ENCODE measurements at regions not wholly inside any gene's neighbourhood (a gene's known extent, or its start where the extent isn't known, plus 50 kb on each side); places are given as distances from the start of the nearest gene placed in this dataset.

DNA sequence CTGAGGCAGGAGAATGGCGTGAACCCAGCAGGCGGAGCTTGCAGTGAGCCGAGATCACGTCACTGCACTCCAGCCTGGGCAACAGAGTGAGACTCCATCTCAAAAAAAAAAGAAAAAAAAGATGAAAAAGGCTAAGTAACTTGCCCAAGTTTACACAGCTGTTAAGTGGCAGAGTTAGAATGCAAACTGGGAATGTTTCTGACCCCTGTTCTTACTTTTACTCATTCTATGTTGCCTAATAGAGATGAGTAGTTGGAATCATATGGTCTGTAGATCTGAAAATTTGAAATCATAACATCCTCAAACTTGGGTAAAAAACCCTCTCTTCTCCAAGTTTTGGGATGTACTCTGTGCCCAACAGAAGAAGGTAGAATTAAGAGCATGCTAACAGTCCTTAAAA is 235.8 kb upstream of the RFC3 start:
- Histone ChIP-seq H3K27me3 (no peaks in the 10 kb centered on the region), H3K4me1 (peaks cover under 1% of the 10 kb centered on the region; the same call in 1 of the 2 replicates), H3K27ac (no peak overlapping the region), H3K36me3 (no peaks in the 10 kb centered on the region), H3K4me3 (no peak overlapping the region), H3K9me3 (replicated peaks) (no peaks in the 10 kb centered on the region)
- DNase-seq = no peak

DNA sequence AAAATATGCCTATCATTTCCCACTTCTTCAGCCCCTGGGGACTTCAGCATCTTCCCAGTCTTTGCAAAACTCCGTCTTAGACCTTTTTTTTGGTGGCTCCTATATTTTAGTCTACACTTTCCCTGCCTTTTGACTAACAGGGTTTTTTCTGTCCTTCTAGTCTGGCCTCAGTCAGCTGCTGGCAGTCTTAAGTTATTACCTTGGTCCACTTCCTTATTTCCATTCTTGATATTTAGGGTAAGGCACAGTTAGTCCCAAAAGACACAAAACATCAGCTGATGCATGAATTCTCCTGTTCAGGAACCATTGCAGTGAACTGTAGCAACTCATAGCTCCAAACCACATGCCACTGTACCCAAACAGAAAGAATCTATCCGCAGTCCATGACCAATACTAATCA is 234.6 kb upstream of the RFC3 start:
- Histone ChIP-seq H3K9me3 (replicated peaks) (no peaks in the 10 kb centered on the region), H3K4me3 (no peak overlapping the region), H3K27ac (no peak overlapping the region), H3K36me3 (no peaks in the 10 kb centered on the region), H3K4me1 (no peaks in the 10 kb centered on the region), H3K27me3 (no peaks in the 10 kb centered on the region)
- no peak for DNase-seq

DNA sequence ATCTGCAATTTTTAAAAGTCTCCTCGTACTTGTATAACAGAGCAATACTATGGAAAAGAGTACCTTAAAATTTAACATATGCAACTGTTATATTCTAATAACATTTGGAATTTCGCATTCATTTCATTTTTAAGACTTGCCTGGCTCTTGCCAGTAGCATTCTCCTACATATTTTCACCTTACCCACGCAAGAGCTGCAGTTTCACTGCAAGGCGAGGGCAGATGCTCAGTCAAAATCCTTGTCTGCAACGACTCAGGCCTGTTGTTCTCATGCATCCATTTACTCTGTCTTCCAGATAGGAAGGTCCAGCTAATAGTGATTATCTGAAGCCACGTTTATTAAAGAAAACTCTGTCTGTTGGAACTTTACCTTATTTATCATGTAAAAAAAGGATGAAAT is 227.0 kb upstream of the RFC3 start:
- DNase-seq = no peak
- H3K4me1 ChIP-seq = no peaks in the 10 kb centered on the region
- no peak overlapping the region for H3K4me3 ChIP-seq
- H3K9me3 ChIP-seq (replicated peaks) = 0 out of 2 replicates have a peak, but pooled peaks cover 9% of the 10 kb centered on the region
- H3K27me3 ChIP-seq = no peaks in the 10 kb centered on the region
- H3K27ac ChIP-seq = no peak overlapping the region
- H3K36me3 ChIP-seq = no peaks in the 10 kb centered on the region

DNA sequence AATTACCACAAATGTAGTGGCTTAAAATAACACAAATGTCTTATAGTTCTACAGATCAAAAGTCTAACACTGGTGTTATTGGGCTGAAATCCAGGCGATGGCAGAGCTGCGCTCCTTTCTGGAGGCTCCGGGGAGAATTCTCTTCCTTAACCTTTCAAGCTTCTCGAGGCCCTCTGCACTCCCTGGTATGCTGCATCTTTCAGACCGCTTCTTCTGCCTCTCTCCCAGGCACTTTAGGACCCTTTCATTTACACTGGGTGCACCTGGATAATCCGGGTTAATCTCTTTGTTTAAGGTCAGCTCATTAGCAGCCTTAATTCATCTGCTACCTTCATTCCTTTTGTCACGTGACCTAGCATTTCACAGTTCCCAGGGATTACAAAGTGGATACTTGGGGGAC is 211.3 kb upstream of the RFC3 start:
- Histone ChIP-seq H3K4me1 (peaks cover 9% of the 10 kb centered on the region), H3K9me3 (replicated peaks) (no peaks in the 10 kb centered on the region; the same call in 1 of the 2 replicates), H3K36me3 (no peaks in the 10 kb centered on the region), H3K4me3 (no peak overlapping the region), H3K27me3 (no peaks in the 10 kb centered on the region), H3K27ac (no peak overlapping the region)
- DNase-seq = peak in 1 of 2 experiments; percentile 49

DNA sequence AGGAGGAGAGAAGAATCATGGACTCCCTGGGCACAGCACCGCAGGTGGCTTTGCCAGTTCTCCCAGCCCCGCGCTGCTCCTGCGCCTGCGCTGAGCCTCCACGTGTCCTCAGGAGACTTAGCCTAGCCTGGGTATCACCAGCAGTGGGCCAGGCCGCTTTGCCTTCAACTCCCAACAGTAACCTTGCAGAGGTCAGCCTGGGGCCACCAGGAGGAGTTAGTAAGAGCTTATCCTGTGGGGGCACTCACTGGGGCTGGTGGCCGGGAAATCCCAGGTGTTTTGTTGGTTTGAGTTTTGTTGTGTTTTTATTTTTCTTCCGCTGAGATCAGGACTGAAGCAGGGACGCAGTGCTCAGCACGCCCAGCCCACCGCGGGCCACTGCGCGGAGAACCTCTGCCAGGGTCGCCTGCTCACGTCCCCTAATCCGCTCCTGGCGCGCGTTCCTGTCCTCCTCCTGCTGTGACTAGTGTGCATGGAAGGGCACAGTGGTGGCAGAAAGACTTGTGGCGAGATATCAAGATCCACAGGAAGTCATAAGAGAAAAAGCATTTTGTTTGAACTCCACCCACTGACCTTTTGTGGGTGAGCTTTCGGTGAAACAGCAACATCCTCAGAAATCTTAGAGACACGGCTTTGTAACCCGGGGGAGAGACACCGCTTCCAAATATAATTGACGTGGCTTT is 207.4 kb upstream of the RFC3 start:
- no peaks in the 10 kb centered on the region for H3K36me3 ChIP-seq
- peak overlapping the region; percentile 50 for H3K4me3 ChIP-seq
- H3K4me1 ChIP-seq = peaks cover 14% of the 10 kb centered on the region
- H3K27ac ChIP-seq = peak overlapping the region; percentile 93
- peak; percentile 97 to 99 for DNase-seq
- H3K9me3 ChIP-seq (replicated peaks) = no peaks in the 10 kb centered on the region
- no peaks in the 10 kb centered on the region for H3K27me3 ChIP-seq

DNA sequence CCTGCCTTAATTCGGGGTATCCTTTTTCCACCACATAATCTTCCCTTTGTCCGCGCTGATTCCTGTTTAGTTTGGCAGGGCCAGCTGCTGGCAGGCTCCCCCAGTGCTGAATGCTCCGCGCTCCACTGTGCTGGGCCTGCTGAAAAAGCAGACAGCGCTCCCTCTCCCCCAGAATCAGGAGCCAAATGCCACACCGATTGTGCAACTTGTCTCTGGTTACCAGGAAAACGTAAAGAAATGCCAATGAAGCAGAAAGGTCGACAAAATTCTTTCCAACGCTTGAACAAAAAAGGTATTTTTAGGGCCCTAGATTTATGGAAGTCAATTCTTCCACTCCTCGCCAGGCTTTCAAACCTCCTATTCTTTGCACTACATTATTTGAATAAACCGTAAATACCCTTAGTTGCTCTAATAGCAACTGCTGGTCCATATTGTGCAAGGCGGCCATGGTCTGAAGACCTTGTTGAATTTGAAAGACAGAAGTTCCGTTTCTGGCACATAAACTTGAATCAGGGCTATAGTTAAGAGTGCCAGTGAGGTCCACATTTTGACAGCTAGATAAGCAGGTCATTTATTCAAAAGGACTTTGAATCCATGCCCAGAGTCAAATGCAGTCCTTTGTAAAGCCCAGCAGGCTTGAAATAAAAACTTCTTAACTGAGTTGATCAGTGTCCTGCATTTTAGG is 206.7 kb upstream of the RFC3 start:
- peak overlapping the region; percentile 50 for H3K4me3 ChIP-seq
- no peaks in the 10 kb centered on the region for H3K27me3 ChIP-seq
- H3K27ac ChIP-seq = peak overlapping the region; percentile 93
- H3K9me3 ChIP-seq (replicated peaks) = no peaks in the 10 kb centered on the region
- H3K4me1 ChIP-seq = peaks cover 14% of the 10 kb centered on the region
- H3K36me3 ChIP-seq = no peaks in the 10 kb centered on the region
- peak in 1 of 2 experiments; percentile 96 for DNase-seq

DNA sequence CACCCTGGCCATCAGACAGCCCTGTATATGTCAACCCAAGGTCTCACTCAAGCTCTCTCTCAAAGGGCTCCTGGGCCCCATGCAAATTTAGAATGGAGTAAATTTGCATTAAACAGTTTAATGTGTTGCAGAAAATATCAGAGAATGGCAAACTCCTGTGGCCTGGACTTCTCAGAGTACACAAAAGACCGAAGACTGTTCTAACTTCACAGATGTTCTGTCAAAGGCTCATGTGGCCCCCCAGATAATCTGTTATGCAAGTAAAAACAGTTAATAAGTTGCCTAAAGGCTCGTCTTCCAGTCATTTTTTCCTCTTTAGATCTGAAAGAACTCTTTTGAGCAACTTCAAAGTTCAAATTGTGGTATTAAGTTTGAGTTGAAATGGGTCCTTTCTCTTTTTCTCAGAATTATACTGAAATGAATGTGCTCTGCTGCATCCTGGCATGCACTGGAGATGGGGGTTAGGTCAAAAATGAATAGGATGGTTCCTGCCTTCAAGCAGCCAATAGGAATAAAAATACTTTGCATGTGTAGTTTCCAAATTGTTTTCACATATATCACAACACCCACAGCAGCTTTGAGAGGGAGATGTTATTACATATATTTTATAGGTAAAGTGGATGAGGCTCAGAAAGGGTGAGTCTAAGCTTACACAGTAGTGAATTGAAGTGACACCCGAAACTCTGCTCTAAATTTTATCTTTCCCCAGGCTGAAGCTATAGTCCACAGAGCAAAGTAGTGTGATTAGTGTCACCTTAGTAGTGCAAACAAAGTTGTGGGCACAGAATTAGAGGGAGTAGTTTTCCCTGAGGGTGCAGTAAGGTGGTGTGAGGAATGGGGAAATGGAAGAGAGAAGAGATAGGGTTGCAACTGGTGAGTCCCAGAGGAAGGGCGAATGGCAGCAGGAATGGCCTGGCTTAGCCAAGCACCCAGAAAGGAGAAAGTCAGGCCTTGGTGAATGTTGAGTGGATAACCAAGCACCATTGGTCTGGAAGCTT is 205.0 kb upstream of the RFC3 start:
- no peaks in the 10 kb centered on the region for H3K9me3 ChIP-seq (replicated peaks)
- no peak overlapping the region for H3K27ac ChIP-seq
- no peaks in the 10 kb centered on the region for H3K27me3 ChIP-seq
- peaks cover 14% of the 10 kb centered on the region for H3K4me1 ChIP-seq
- H3K4me3 ChIP-seq = no peak overlapping the region
- H3K36me3 ChIP-seq = no peaks in the 10 kb centered on the region
- DNase-seq = no peak

DNA sequence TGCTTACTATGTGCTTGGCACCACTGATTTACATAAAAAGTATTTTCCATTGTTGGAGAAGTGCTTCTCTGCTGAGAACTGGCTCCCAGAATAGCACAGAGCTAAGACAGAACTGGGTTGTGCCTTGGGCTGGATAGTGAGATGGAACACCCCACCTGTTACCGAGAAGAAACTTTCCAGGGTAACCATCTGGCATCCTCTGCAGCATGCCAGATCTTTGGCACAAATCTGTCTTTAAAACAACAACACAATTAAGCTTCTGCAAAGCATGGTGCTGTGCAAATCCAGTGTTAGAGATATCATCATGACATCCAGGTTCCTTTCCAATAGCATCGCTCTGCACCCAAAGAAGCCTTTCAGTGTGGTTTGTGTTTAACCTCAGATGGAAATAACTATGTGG is 202.5 kb upstream of the RFC3 start:
- Histone ChIP-seq H3K4me1 (peaks cover 9% of the 10 kb centered on the region), H3K27ac (no peak overlapping the region), H3K27me3 (no peaks in the 10 kb centered on the region), H3K36me3 (no peaks in the 10 kb centered on the region), H3K9me3 (replicated peaks) (no peaks in the 10 kb centered on the region), H3K4me3 (no peak overlapping the region)
- peak in 1 of 2 experiments; percentile 26 for DNase-seq

DNA sequence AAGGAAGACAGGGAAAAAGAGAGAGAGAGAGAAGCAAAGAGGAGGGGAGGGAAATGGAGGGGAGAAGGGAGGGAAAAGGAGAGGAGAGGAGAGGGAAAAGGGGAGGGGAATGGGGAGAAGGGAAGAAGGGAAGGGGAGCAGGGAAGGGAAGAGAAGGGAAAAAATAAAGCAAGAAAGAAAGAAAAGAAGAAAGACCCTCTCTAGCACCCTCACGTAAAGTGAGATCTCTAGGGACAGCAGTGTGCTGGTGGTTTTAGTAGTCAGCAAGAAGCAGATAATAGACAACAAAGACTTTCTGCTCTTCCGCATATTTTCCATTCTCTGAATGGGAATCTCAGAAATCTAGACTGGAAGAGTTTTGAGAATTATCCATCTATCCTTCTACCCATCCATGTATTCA is 201.8 kb upstream of the RFC3 start:
- no peak overlapping the region for H3K27ac ChIP-seq
- no peak for DNase-seq
- no peaks in the 10 kb centered on the region for H3K9me3 ChIP-seq (replicated peaks)
- H3K4me1 ChIP-seq = peaks cover 9% of the 10 kb centered on the region
- H3K4me3 ChIP-seq = no peak overlapping the region
- no peaks in the 10 kb centered on the region for H3K27me3 ChIP-seq
- no peaks in the 10 kb centered on the region for H3K36me3 ChIP-seq

DNA sequence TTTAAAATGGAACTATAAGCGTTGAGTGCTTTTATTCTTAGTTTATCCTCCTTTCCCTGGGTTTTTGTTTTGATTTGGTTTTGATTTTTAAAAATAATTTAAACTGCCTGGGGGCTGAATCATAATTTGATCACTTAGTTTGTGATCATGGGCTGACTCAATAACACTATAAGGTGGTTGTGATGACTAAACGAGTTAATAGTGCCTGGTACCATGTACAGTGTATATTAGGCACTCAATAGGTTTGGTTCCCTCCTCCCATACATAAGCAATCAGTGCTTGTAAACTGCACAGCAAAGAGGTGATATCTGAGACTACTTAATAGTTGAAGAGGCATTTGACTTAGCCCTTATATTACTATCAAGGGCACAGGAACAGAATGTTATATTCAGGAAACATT is 200.9 kb upstream of the RFC3 start:
- no peak for DNase-seq
- H3K4me1 ChIP-seq = peaks cover 1% of the 10 kb centered on the region
- no peak overlapping the region for H3K27ac ChIP-seq
- H3K36me3 ChIP-seq = no peaks in the 10 kb centered on the region
- no peak overlapping the region for H3K4me3 ChIP-seq
- H3K27me3 ChIP-seq = no peaks in the 10 kb centered on the region
- H3K9me3 ChIP-seq (replicated peaks) = no peaks in the 10 kb centered on the region

DNA sequence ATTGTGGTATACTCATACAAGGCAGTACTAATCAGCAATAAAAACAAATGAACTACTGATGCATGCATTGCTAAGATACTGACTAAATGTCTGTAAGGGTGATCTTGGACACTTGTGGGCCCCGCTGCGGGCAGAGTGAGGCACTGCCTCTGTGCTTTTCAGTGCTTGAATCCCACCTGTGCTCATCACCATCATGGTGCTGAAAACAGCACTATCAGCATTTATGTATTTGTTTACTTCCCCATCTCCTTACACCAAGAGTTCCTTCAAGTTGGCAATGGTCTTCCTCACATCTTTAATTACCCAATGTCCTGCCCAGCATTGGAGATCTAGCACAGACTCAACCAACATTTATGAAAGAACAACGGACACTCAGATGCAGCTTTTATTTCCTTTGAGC is 193.7 kb upstream of the RFC3 start:
- Histone ChIP-seq H3K27me3 (no peaks in the 10 kb centered on the region), H3K27ac (no peak overlapping the region), H3K9me3 (replicated peaks) (no peaks in the 10 kb centered on the region), H3K4me3 (no peak overlapping the region), H3K36me3 (no peaks in the 10 kb centered on the region), H3K4me1 (peaks cover 16% of the 10 kb centered on the region)
- no peak for DNase-seq

DNA sequence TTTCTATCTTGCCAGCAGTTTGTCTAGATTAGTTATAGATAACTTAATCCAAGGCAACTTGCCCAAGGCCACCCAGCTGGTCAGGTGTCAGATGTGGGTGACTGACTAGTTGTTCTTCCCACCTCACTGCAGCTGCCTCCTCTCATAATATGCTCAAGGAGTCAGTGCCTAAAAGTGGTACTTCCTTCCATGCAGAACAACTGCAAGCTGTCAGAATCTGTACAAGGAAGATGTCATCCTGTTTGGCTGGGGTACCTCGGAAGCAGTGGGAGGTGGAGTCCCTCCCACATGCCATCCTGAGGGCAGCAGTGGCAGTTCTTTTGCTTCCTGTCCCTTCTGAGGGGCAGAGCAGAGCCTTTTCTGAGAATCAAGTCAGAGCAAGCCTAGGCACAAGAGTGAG is 193.2 kb upstream of the RFC3 start:
- peaks cover 16% of the 10 kb centered on the region for H3K4me1 ChIP-seq
- DNase-seq = peak; percentile 68 to 83
- H3K27me3 ChIP-seq = no peaks in the 10 kb centered on the region
- no peak overlapping the region for H3K4me3 ChIP-seq
- no peaks in the 10 kb centered on the region for H3K9me3 ChIP-seq (replicated peaks)
- H3K36me3 ChIP-seq = no peaks in the 10 kb centered on the region
- H3K27ac ChIP-seq = no peak overlapping the region

DNA sequence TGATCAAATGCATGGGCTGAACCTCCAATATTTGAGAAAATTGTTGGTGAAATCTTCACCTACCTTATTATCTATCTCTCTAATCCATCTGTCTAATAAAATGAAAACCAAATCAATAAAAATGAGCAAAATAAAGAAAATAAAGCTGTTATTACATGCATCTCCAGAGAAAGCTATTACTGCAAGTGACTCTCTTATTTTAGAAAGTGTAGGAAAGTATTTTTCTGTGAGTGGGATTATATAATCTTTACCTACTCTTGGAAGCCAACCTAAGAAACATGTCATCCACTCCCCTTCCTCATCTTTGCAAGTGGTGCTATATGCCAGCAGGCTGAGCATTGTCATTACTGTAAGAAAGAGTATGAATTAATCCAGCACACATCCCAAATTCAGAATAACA is 191.5 kb upstream of the RFC3 start:
- Histone ChIP-seq H3K36me3 (no peaks in the 10 kb centered on the region), H3K4me3 (no peak overlapping the region), H3K9me3 (replicated peaks) (no peaks in the 10 kb centered on the region), H3K27me3 (no peaks in the 10 kb centered on the region), H3K27ac (no peak overlapping the region), H3K4me1 (peaks cover 16% of the 10 kb centered on the region)
- DNase-seq = no peak

DNA sequence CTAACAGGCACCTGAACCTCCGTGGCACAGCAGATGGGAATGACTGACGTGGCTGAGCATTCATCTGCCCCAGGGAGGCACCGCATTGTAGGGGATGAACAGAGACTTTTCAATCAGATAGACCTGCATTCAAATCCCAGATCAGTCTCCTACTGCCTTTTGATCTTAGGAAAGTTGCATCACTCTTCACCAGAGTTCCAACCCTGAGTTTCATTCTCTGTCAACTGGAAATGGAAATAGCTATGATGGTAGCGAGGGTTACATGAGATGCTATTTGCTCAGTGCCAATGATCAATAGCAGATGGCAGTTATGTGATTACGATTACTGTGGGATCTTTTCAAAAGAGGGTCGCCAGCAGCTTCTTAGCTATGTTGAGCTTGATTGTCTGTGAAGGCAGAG is 189.3 kb upstream of the RFC3 start:
- no peak for DNase-seq
- Histone ChIP-seq H3K36me3 (no peaks in the 10 kb centered on the region), H3K4me1 (peaks cover 14% of the 10 kb centered on the region), H3K27me3 (no peaks in the 10 kb centered on the region), H3K9me3 (replicated peaks) (no peaks in the 10 kb centered on the region), H3K4me3 (no peak overlapping the region), H3K27ac (no peak overlapping the region)
